ENCODE measurements at regions not wholly inside any gene's neighbourhood (a gene's known extent, or its start where the extent isn't known, plus 50 kb on each side); places are given as distances from the start of the nearest gene placed in this dataset.

GRCh38 chr4:135177321-135177720 is 975.7 kb upstream of the PABPC4L start:
- TF ChIP-seq, protein P1, sequence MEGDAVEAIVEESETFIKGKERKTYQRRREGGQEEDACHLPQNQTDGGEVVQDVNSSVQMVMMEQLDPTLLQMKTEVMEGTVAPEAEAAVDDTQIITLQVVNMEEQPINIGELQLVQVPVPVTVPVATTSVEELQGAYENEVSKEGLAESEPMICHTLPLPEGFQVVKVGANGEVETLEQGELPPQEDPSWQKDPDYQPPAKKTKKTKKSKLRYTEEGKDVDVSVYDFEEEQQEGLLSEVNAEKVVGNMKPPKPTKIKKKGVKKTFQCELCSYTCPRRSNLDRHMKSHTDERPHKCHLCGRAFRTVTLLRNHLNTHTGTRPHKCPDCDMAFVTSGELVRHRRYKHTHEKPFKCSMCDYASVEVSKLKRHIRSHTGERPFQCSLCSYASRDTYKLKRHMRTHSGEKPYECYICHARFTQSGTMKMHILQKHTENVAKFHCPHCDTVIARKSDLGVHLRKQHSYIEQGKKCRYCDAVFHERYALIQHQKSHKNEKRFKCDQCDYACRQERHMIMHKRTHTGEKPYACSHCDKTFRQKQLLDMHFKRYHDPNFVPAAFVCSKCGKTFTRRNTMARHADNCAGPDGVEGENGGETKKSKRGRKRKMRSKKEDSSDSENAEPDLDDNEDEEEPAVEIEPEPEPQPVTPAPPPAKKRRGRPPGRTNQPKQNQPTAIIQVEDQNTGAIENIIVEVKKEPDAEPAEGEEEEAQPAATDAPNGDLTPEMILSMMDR (IDR thresholded peaks at IDR 0.05 in 4 of 5, conservative IDR thresholded peaks at IDR 0.05 in 1 of 5) = no peak
- TF ChIP-seq POLR2A (IDR thresholded peaks at IDR 0.05) = no peak

Measured in gastrocnemius medialis (tissue), 4 donors.